GM19372 (cell line): ENCODE measurements at regions not wholly inside any gene's neighbourhood (a gene's known extent, or its start where the extent isn't known, plus 50 kb on each side); places are given as distances from the start of the nearest gene placed in this dataset.

Source experiments
- ATAC-seq: cut with Tn5 transposase; IDR thresholded peaks from one replicate; pipeline ENCODE4 v1.9.1; 2021; ENCODE audit warnings: mild to moderate bottlenecking, low read depth, moderate library complexity; ENCODE audit not compliant: unreplicated experiment

GRCh38 chr3:99031778-99032177 is 130.3 kb upstream of the DCBLD2 start:
- no peak for ATAC-seq

DNA sequence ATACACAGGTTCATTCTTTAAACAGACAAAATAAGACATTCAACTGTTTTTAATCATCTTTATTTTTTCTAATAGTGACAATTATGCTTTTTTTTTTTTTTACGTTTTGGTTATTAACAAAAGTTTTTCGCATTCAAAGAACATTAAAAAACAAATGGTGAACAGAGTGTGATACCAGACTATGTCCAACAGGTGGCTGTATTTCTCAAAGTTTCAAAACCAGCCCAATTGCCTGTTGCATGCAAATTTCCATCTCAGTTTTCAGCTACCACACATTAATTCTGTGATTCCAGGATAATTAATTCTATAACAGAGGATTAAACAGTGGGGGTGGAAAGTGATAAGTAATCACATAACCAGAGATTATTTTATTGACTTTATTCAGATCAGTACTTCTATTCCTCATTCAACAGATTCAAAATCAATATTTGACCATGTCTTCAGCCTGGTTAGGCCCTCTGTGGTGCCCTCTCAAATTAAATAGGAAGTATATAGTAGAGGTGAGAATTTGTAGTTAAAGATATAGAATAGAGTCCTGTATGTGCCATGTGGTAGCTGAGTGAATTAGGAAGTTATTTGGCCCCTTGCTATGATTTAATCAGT is 122.2 kb upstream of the DCBLD2 start:
- peak; percentile 82 for ATAC-seq

- no peak for ATAC-seq
Observed at GRCh38 chr3:99021466-99021865, 120.0 kb upstream of the DCBLD2 start.

DNA sequence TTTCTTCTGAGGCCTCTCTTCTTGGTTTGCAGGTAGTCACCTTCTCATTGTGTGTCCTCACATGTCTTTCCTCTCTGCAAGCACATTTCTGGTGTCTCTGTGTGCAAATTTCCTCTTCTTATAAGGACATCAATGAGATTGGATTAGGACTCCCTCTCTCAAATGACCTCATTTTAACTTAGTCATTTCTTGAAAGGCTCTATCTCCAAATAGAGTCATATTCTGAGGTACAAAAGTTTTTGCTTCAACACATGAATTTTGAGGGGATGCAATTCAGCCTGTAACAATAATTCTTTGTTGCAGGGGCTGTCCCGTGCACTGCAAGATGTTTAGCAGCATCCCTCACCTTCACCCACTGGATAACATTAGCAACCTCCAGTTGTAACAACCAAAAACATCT is 115.0 kb upstream of the DCBLD2 start:
- ATAC-seq = no peak

GRCh38 chr3:99013777-99014315 is 112.4 kb upstream of the DCBLD2 start:
- no peak for ATAC-seq

GRCh38 chr3:99013077-99013476 is 111.6 kb upstream of the DCBLD2 start:
- no peak for ATAC-seq

GRCh38 chr3:99012051-99012450 is 110.6 kb upstream of the DCBLD2 start:
- ATAC-seq = peak; percentile 78

- ATAC-seq = no peak
Observed at GRCh38 chr3:99009851-99010250, 108.4 kb upstream of the DCBLD2 start.

DNA sequence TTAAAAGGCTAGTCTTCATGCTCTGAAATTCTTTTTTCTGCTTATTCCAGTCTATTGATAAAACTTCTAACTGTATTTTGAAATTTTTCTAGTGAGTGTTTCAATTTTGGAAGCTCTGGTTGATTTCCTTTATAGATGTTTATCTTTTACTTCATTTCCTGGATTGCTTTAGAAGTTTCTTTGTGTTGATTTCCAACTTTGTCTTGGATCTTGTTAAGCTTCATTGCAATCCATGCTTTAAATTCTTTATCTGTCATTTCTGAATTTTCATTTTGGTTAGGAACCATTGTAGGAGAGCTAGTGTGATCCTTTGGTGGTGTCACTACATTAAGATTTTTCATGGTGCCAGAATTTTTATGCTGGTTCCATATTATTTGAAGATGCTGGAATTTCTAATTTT is 105.2 kb upstream of the DCBLD2 start:
- ATAC-seq = no peak

GRCh38 chr3:98999675-99000074 is 98.2 kb upstream of the DCBLD2 start:
- no peak for ATAC-seq

- no peak for ATAC-seq
Observed at GRCh38 chr3:98994128-98994762, 92.8 kb upstream of the DCBLD2 start.

DNA sequence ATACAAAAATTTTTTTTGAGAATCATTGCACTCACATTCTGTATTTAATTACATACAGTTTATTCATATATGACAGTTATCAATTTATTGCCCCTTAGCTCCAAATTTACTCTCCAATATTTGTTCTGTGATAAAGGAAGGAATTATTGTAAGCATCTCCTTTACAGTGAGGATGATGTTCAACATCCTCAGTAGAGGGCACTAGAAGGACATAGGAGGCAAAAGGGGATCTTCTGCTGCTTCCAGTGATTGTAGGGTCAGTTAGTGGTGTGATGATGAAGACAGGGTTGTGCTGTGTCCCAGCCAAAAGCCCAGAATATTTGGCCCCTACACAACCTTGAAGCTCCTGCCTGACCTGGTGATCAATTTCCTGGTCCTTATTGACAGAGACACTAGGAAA is 89.9 kb upstream of the DCBLD2 start:
- ATAC-seq = no peak

DNA sequence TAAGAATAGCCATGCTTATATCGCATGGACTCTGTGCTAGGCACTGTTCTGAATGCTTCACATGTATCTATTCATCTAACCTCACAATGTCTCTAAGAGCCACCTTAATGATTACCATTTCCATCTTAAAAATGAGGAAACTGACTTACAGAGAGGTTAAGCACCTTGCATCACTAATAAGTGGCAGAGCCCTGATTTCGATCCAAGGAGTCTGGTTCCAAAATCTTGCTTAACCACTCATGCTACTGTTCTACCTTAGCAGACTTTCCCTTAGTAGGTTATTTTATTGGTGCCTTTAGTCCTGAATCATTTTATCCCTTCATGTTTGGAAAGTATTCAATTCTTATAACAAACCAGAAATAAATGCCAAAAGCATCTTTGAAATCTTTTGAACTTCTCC is 89.2 kb upstream of the DCBLD2 start:
- no peak for ATAC-seq

GRCh38 chr3:98986073-98986472 is 84.6 kb upstream of the DCBLD2 start:
- no peak for ATAC-seq

DNA sequence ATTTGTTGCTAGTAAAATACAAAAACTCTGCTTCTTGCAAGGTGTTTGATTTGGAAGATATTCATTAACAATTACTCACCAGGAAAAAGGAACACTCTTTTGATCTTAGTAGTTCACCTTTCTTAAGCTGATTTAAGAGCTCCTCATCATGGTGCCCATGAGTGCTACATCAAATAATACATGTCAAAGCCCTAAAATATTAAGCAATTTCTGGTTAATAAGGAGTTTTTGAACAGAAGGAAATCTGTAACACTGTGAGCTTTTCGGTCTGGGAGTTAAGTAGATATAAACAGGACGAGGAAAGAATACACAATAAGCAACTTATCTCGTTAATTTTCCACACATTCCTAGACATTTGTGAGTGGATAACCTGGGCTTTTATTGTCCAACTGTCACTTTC is 83.9 kb upstream of the DCBLD2 start:
- no peak for ATAC-seq

- no peak for ATAC-seq
Observed at GRCh38 chr3:98984024-98984423, 82.5 kb upstream of the DCBLD2 start.

DNA sequence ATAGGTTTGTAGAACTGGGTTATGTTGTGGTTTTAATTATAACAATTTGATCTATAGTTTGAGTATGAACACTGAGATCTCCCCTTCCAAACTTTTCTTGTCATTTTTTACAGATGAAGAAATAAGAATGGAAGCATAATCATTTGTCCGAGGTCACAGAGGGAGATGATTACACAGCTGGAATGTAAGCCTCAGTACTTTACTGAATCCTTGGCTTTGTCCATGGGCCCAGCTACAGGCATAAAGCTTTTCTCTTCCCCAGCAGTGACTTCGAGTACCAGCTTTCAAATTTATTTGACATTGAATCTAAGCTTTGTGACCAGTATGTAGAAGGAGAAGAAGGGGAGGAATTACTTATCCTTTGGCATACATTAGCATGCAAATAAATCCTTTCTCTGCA is 80.9 kb upstream of the DCBLD2 start:
- no peak for ATAC-seq

DNA sequence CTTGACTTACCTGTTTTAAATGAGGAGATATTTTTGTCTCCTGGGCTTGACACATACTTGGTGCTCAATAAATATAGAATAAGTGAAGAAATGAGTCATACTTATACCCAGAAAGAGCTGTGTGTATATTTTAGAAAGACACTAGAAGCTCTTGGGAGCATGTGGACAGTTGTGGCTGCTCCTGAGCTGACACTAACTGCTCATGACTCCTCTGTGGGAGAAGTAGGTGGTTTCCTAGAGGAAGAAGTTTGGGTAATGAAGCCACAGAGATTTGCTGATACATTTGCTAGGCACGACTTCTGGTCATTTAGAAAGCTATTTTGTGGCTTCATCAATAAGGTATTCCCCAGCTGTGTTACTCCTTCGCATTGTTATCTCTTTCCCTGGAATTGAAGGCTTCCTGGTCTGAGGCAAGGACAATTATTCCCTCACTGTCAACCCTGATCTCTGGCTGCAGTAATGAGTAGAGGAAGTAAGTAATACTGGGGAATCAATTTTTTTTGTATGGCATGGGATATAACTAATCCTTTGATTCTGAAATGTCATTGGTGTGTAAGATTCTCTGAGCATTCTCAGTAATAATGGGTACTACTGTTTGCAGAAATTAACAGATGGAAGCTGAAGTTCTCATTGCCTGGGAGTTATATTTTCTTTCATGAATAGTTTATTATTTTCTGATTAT is 79.6 kb upstream of the DCBLD2 start:
- ATAC-seq = peak; percentile 86

GRCh38 chr3:98979296-98979695 is 77.8 kb upstream of the DCBLD2 start:
- ATAC-seq = no peak

DNA sequence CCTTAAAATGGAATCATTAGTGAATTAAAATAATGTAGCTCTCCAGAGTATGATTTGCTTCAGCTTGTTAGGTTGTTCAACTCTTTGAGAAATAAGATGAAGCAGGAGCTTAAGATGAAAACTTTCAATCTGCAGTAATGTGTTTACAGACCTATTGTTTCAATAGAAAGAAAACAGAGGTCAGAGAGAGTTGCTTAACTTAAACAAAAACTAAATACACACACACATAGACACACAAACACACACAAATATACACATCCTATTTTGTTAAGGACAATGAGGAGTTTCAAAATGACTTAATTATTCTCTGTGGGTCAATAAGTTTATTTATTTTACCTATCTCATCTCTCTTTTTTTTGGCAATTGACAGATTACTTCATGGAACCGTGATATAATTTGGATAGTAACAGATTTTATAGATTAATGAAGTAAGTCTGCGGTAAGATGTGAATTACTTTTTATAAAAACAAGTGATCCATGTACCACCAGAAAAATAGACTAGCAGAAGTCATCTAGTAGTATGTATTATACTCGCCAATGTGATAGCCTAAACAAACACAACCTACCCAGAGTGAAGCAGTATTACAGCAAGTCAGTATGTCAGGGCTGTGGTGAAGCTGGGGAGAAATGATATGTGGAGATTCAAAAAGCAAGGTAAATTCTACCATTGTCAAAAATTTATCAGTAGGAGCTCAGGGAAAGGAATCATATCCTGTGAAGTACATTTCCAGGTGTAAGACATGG is 76.7 kb upstream of the DCBLD2 start:
- no peak for ATAC-seq

DNA sequence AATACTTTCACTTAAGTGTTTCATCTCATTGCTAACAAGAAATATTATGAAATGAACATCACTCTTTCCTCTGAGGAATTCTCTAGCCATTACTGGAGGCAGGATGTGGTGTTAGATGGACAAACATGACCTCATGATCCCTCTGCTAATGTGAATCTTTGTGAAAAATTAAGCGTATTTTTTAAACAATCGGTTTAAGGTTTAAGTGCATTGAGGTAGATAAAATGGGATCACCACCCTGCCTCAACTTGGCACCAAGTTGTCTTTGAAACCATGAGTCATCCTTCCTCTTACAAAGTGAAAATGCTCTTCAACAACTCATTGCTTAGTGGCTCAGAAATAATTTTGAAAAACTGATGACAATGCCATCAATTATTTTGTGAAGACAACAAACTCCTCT is 76.0 kb upstream of the DCBLD2 start:
- ATAC-seq = no peak
